ENCODE measurements at regions not wholly inside any gene's neighbourhood (a gene's known extent, or its start where the extent isn't known, plus 50 kb on each side); places are given as distances from the start of the nearest gene placed in this dataset.

DNA sequence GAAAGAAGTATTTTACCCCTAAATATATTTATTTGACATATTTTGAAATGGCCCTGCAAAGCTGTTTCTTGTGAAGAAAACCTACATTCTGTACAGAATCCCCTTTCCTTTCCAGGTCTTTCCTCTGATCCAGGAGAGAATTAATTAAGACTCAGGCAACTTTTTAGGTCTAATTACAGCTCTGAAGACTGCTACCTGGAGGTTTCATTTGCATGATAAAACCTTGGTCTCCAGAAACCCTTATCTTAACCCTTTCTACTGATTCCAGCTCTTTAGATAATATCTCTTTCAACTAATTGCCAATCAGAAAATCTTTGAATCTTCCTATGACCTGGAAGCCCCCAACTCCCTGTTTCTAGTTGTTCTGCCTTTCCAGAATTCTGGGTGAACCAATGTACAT, 224.0 kb downstream of the FAM47A start:
- H3K36me3 ChIP-seq (ENCODE audit: control insufficient read depth in 2 of 2, insufficient read depth in 2 of 2, low read length in 1 of 2), result no peaks in the 10 kb centered on the region
- in situ Hi-C loops (cut with MboI) (no loop called here), intact Hi-C loops (cut with micrococcal nuclease; ENCODE audit: unreplicated experiment) (no loop called here)
- H3K9ac ChIP-seq (ENCODE audit: control insufficient read depth, insufficient read depth, low read length), result no peak overlapping the region
- no peaks in the 10 kb centered on the region for H3K27me3 ChIP-seq (replicated peaks in 1 of 2; ENCODE audit: control insufficient read depth in 2 of 2, insufficient read depth in 2 of 2, low read length in 1 of 2)
- RAD21 ChIA-PET (ENCODE audit: unreplicated experiment), result no interaction called here
- no TSS peak for BruUV-seq (replicated peaks)
- H3K4me1 ChIP-seq (ENCODE audit: control insufficient read depth, insufficient read depth, low read length), result no peaks in the 10 kb centered on the region
- H3K27ac ChIP-seq (ENCODE audit: control insufficient read depth, insufficient read depth), result no peak overlapping the region
- no peaks in the 10 kb centered on the region for H3K79me2 ChIP-seq (ENCODE audit: control insufficient read depth, insufficient read depth, low read length)
- no peak for ATAC-seq
- no peak for DNase-seq (ENCODE audit: low read depth, low spot score)
- no peaks in the 10 kb centered on the region for H4K20me1 ChIP-seq (ENCODE audit: control insufficient read depth, insufficient read depth)
- no peak overlapping the region for H2AFZ ChIP-seq (ENCODE audit: control insufficient read depth, low read depth, low read length)
- FAIRE-seq, result no peak
- POLR2A ChIA-PET, result no interaction called here
- H3K4me2 ChIP-seq (ENCODE audit: control insufficient read depth, insufficient read depth), result no peak overlapping the region
- no peaks in the 10 kb centered on the region for H3K9me3 ChIP-seq (replicated peaks; ENCODE audit: control insufficient read depth, insufficient read depth, low read length)
- CTCF ChIA-PET, result no interaction called here
- TF ChIP-seq PML (IDR thresholded peaks at IDR 0.05; ENCODE audit: low read length) (no peak), TARDBP (IDR thresholded peaks at IDR 0.05; ENCODE audit: borderline replicate concordance) (no peak), PBX3 (IDR thresholded peaks at IDR 0.05; ENCODE audit: insufficient replicate concordance, low read depth, low read length) (no peak), E2F4 (IDR thresholded peaks at IDR 0.05; ENCODE audit: low read depth, low read length) (no peak), YY1 (IDR thresholded peaks at IDR 0.05; ENCODE audit: low read depth, low read length) (no peak), CEBPZ (IDR thresholded peaks at IDR 0.05; ENCODE audit: low read depth, low read length) (no peak), STAT1 (conservative IDR thresholded peaks at IDR 0.05) (no peak), ZNF274 (IDR thresholded peaks at IDR 0.05; ENCODE audit: insufficient read depth, insufficient read length) (no peak)
- TF ChIP-seq, protein P1, sequence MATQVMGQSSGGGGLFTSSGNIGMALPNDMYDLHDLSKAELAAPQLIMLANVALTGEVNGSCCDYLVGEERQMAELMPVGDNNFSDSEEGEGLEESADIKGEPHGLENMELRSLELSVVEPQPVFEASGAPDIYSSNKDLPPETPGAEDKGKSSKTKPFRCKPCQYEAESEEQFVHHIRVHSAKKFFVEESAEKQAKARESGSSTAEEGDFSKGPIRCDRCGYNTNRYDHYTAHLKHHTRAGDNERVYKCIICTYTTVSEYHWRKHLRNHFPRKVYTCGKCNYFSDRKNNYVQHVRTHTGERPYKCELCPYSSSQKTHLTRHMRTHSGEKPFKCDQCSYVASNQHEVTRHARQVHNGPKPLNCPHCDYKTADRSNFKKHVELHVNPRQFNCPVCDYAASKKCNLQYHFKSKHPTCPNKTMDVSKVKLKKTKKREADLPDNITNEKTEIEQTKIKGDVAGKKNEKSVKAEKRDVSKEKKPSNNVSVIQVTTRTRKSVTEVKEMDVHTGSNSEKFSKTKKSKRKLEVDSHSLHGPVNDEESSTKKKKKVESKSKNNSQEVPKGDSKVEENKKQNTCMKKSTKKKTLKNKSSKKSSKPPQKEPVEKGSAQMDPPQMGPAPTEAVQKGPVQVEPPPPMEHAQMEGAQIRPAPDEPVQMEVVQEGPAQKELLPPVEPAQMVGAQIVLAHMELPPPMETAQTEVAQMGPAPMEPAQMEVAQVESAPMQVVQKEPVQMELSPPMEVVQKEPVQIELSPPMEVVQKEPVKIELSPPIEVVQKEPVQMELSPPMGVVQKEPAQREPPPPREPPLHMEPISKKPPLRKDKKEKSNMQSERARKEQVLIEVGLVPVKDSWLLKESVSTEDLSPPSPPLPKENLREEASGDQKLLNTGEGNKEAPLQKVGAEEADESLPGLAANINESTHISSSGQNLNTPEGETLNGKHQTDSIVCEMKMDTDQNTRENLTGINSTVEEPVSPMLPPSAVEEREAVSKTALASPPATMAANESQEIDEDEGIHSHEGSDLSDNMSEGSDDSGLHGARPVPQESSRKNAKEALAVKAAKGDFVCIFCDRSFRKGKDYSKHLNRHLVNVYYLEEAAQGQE (IDR thresholded peaks at IDR 0.05; ENCODE audit: low read depth, low read length), result no peak
- TF ChIP-seq, protein P2, sequence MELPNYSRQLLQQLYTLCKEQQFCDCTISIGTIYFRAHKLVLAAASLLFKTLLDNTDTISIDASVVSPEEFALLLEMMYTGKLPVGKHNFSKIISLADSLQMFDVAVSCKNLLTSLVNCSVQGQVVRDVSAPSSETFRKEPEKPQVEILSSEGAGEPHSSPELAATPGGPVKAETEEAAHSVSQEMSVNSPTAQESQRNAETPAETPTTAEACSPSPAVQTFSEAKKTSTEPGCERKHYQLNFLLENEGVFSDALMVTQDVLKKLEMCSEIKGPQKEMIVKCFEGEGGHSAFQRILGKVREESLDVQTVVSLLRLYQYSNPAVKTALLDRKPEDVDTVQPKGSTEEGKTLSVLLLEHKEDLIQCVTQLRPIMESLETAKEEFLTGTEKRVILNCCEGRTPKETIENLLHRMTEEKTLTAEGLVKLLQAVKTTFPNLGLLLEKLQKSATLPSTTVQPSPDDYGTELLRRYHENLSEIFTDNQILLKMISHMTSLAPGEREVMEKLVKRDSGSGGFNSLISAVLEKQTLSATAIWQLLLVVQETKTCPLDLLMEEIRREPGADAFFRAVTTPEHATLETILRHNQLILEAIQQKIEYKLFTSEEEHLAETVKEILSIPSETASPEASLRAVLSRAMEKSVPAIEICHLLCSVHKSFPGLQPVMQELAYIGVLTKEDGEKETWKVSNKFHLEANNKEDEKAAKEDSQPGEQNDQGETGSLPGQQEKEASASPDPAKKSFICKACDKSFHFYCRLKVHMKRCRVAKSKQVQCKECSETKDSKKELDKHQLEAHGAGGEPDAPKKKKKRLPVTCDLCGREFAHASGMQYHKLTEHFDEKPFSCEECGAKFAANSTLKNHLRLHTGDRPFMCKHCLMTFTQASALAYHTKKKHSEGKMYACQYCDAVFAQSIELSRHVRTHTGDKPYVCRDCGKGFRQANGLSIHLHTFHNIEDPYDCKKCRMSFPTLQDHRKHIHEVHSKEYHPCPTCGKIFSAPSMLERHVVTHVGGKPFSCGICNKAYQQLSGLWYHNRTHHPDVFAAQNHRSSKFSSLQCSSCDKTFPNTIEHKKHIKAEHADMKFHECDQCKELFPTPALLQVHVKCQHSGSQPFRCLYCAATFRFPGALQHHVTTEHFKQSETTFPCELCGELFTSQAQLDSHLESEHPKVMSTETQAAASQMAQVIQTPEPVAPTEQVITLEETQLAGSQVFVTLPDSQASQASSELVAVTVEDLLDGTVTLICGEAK (IDR thresholded peaks at IDR 0.05; ENCODE audit: borderline replicate concordance), result no peak
- SMC1A ChIA-PET (ENCODE audit: uncharacterized antibody, unreplicated experiment), result interaction anchor here (1.1 kb wide), 1 partner anchor 33 kb away, joined by 3 read pairs; no protein-coding TSS in a partner anchor
- H3K4me3 ChIP-seq, result no peak overlapping the region
